H1 (cell line): ENCODE measurements at regions not wholly inside any gene's neighbourhood (a gene's known extent, or its start where the extent isn't known, plus 50 kb on each side); places are given as distances from the start of the nearest gene placed in this dataset.

Experiments
- CREB1 ChIP-seq: IDR thresholded peaks from 2 replicates; pipeline ENCODE4 v1.6.1; 2012; ENCODE audit warnings: inconsistent platforms
- CTCF ChIP-seq, 3 experiments: IDR thresholded peaks; 1 replicate in 2 of 3; 2 replicates in 1 of 3; pipeline versions ENCODE4 v1.5.1 to v1.6.1; 2011; ENCODE audit warnings: low read length in 3 of 3, mild to moderate bottlenecking in 3 of 3, inconsistent platforms in 2 of 3, low read depth in 1 of 3, moderate library complexity in 1 of 3; ENCODE audit not compliant: insufficient read depth in 1 of 3; ENCODE audit errors: control extremely low read depth in 1 of 3
- EP300 ChIP-seq, 2 experiments: IDR thresholded peaks; 1 replicate in 1 of 2; 2 replicates in 1 of 2; pipeline ENCODE4 v1.6.1; 2011 to 2012; ENCODE audit warnings: low read depth in 2 of 2, low read length in 2 of 2, mild to moderate bottlenecking in 2 of 2, borderline replicate concordance in 1 of 2, inconsistent platforms in 1 of 2, moderate library complexity in 1 of 2
- EZH2 ChIP-seq: fragments of 200-600 bp; sonication (generic); IDR thresholded peaks from 2 replicates; pipeline ENCODE4 v1.7.1; 2012; ENCODE audit warnings: low read depth, mild to moderate bottlenecking, moderate library complexity, low read length, inconsistent platforms; ENCODE audit not compliant: severe bottlenecking
- GABPA ChIP-seq: IDR thresholded peaks from 2 replicates; pipeline ENCODE4 v1.6.1; 2011; ENCODE audit warnings: mild to moderate bottlenecking, low read length, moderate library complexity, borderline replicate concordance; ENCODE audit not compliant: insufficient read depth
- KDM1A ChIP-seq: fragments of 200-600, 300-600 bp; sonication (generic); IDR thresholded peaks from 2 replicates; pipeline ENCODE4 v1.7.1; 2016; ENCODE audit warnings: mild to moderate bottlenecking, low read length, borderline replicate concordance
- MAFK ChIP-seq: IDR thresholded peaks from 2 replicates; pipeline ENCODE4 v1.6.1; 2012; ENCODE audit warnings: low read depth, mild to moderate bottlenecking, improper control_type of control experiment, low read length
- NRF1 ChIP-seq: IDR thresholded peaks from 2 replicates; pipeline ENCODE4 v1.6.1; 2011; ENCODE audit warnings: mild to moderate bottlenecking, low read depth, low read length, improper control_type of control experiment
- POLR2A ChIP-seq, 2 experiments: IDR thresholded peaks; 1 replicate in 1 of 2; 2 replicates in 1 of 2; pipeline ENCODE4 v1.6.1; 2011; ENCODE audit warnings: low read depth in 2 of 2, low read length in 2 of 2, mild to moderate bottlenecking in 2 of 2; ENCODE audit errors: control extremely low read depth in 1 of 2
- TAF1 ChIP-seq: IDR thresholded peaks from 2 replicates; pipeline ENCODE4 v1.6.1; 2011; ENCODE audit warnings: mild to moderate bottlenecking, low read depth, low read length

- TF ChIP-seq CTCF (IDR thresholded peaks at IDR 0.05; ENCODE audit: control extremely low read depth in 1 of 3, insufficient read depth in 1 of 3, low read depth in 1 of 3, low read length in 3 of 3) = no peak
- no peak for TF ChIP-seq POLR2A (IDR thresholded peaks at IDR 0.05; ENCODE audit: control extremely low read depth in 1 of 2, low read depth in 2 of 2, low read length in 2 of 2)
- TF ChIP-seq CREB1 = no peak
- TF ChIP-seq MAFK = no peak
- TF ChIP-seq NRF1 = no peak
- TF ChIP-seq GABPA = no peak
- no peak for TF ChIP-seq EZH2
- TF ChIP-seq EP300 (IDR thresholded peaks at IDR 0.05; ENCODE audit: borderline replicate concordance in 1 of 2, low read depth in 2 of 2, low read length in 2 of 2) = no peak
- no peak for TF ChIP-seq KDM1A
- TF ChIP-seq TAF1 = no peak
These were observed 210.9 kb upstream of the HTR2C start for GRCh38 chrX:114372937-114373336.
